ENCODE measurements at regions not wholly inside any gene's neighbourhood (a gene's known extent, or its start where the extent isn't known, plus 50 kb on each side); places are given as distances from the start of the nearest gene placed in this dataset.

GRCh38 chr3:70748593-70748992 is 436.2 kb upstream of the MDFIC2 start:
- H3K27ac ChIP-seq (replicated peaks; ENCODE audit: low read length), result no peak overlapping the region

DNA sequence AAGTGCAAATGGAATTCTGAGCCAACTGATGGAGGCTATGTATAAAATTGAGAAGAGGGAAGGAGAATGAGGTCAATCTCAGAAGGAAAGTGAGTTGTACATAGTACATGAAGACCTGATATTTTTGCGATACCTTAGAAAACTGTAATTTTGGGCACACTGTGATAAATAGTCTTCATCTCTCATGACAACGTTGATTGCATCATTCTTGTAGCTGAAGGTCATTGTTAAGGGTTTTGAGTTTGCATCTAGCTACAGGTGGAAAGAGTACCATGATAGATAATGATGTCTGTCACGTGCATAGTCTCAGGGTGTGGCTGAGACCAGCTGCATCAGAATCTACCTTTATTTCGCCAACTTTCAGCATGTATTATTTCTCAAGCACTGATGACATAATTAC is 435.4 kb upstream of the MDFIC2 start:
- no peak overlapping the region for H3K18ac ChIP-seq (ENCODE audit: low read length)
- no peak overlapping the region for H3K4ac ChIP-seq (ENCODE audit: low read length)
- no peaks in the 10 kb centered on the region for H3K36me3 ChIP-seq (replicated peaks in 1 of 2; ENCODE audit: control insufficient read depth in 2 of 2, insufficient read depth in 2 of 2, low read length in 2 of 2)
- no peak overlapping the region for H2AK5ac ChIP-seq (ENCODE audit: low read depth, low read length)
- no peak overlapping the region for H4K8ac ChIP-seq (ENCODE audit: low read depth, low read length)
- H3K4me2 ChIP-seq (ENCODE audit: insufficient read depth, low read length, poor library complexity, severe bottlenecking), result no peak overlapping the region
- H2BK120ac ChIP-seq (ENCODE audit: low read depth, low read length), result no peak overlapping the region
- H2BK12ac ChIP-seq (ENCODE audit: low read length), result no peak overlapping the region
- H3K9ac ChIP-seq (ENCODE audit: low read depth, low read length, poor library complexity), result no peak overlapping the region
- H2BK15ac ChIP-seq (ENCODE audit: low read length), result no peak overlapping the region
- DNase-seq (ENCODE audit: low spot score), result no peak
- H4K91ac ChIP-seq (ENCODE audit: low read depth, low read length, poor library complexity), result no peak overlapping the region
- no peaks in the 10 kb centered on the region for H3K9me3 ChIP-seq (replicated peaks in 1 of 2; ENCODE audit: control insufficient read depth in 2 of 2, insufficient read depth in 1 of 2, low read depth in 1 of 2, low read length in 2 of 2)
- peak overlapping the region; percentile 68 for H2AFZ ChIP-seq (ENCODE audit: low read length)
- H3K14ac ChIP-seq (ENCODE audit: low read length), result no peak overlapping the region
- WGBS, 2 donors (ENCODE audit: extremely low coverage in 2 of 2, insufficient read length in 2 of 2, insufficient replicate concordance in 1 of 2), result no CpG with 5 or more reads among the region's 4 CpGs
- no peak overlapping the region for H3K23ac ChIP-seq (ENCODE audit: low read depth, low read length, poor library complexity)
- no peak overlapping the region for H3K27ac ChIP-seq (replicated peaks; ENCODE audit: low read length)
- H3K27me3 ChIP-seq (ENCODE audit: control insufficient read depth in 3 of 3, insufficient read depth in 3 of 3, low read depth in 1 of 3, low read length in 3 of 3), result peaks cover 0 to 3% (median 0%) of the 10 kb centered on the region in 3 experiments
- H2BK5ac ChIP-seq (ENCODE audit: low read length), result no peak overlapping the region
- peaks cover 0 to 5% of the 10 kb centered on the region in 2 donors for H3K4me1 ChIP-seq (ENCODE audit: control insufficient read depth in 2 of 2, insufficient read depth in 1 of 2, low read depth in 1 of 2, low read length in 2 of 2)
- H3K79me1 ChIP-seq (ENCODE audit: low read depth, low read length), result no peaks in the 10 kb centered on the region
- H3K4me3 ChIP-seq (ENCODE audit: low read length in 2 of 2), result no peak overlapping the region

More at GRCh38 chr3:70748593-70748992, 436.2 kb upstream of the MDFIC2 start:
- Histone ChIP-seq H3K4ac (ENCODE audit: low read length) (no peak overlapping the region), H3K9me3 (replicated peaks in 1 of 2; ENCODE audit: control insufficient read depth in 2 of 2, insufficient read depth in 1 of 2, low read depth in 1 of 2, low read length in 2 of 2) (no peaks in the 10 kb centered on the region), H3K36me3 (replicated peaks in 1 of 2; ENCODE audit: control insufficient read depth in 2 of 2, insufficient read depth in 2 of 2, low read length in 2 of 2) (no peaks in the 10 kb centered on the region), H3K4me2 (ENCODE audit: insufficient read depth, low read length, poor library complexity, severe bottlenecking) (no peak overlapping the region), H2AK5ac (ENCODE audit: low read depth, low read length) (no peak overlapping the region), H4K8ac (ENCODE audit: low read depth, low read length) (no peak overlapping the region), H4K91ac (ENCODE audit: low read depth, low read length, poor library complexity) (no peak overlapping the region), H2AFZ (ENCODE audit: low read length) (peak overlapping the region; percentile 68), H3K4me3 (ENCODE audit: low read length in 2 of 2) (peak overlapping the region in 1 of 2 donors; percentile 7), H3K4me1 (ENCODE audit: control insufficient read depth in 2 of 2, insufficient read depth in 1 of 2, low read depth in 1 of 2, low read length in 2 of 2) (peaks cover 0 to 5% of the 10 kb centered on the region in 2 donors), H3K9ac (ENCODE audit: low read depth, low read length, poor library complexity) (no peak overlapping the region), H3K14ac (ENCODE audit: low read length) (no peak overlapping the region), H2BK120ac (ENCODE audit: low read depth, low read length) (no peak overlapping the region), H2BK12ac (ENCODE audit: low read length) (no peak overlapping the region), H3K79me1 (ENCODE audit: low read depth, low read length) (no peaks in the 10 kb centered on the region), H2BK5ac (ENCODE audit: low read length) (no peak overlapping the region), H3K23ac (ENCODE audit: low read depth, low read length, poor library complexity) (no peak overlapping the region), H3K27me3 (ENCODE audit: control insufficient read depth in 3 of 3, insufficient read depth in 3 of 3, low read depth in 1 of 3, low read length in 3 of 3) (peaks cover 0 to 3% (median 0%) of the 10 kb centered on the region in 3 experiments), H2BK15ac (ENCODE audit: low read length) (no peak overlapping the region), H3K18ac (ENCODE audit: low read length) (no peak overlapping the region)
- WGBS, 2 donors (ENCODE audit: extremely low coverage in 2 of 2, insufficient read length in 2 of 2, insufficient replicate concordance in 1 of 2), result no CpG with 5 or more reads among the region's 5 CpGs
- no peak for DNase-seq (ENCODE audit: low spot score)

GRCh38 chr3:70744536-70744935 is 432.1 kb upstream of the MDFIC2 start:
- H2BK5ac ChIP-seq (ENCODE audit: low read length), result no peak overlapping the region
- no peak overlapping the region for H3K18ac ChIP-seq (ENCODE audit: low read length)
- no peaks in the 10 kb centered on the region for H3K79me1 ChIP-seq (ENCODE audit: low read depth, low read length)
- no peak overlapping the region for H4K91ac ChIP-seq (ENCODE audit: low read depth, low read length, poor library complexity)
- no peak overlapping the region for H3K14ac ChIP-seq (ENCODE audit: low read length)
- no peak overlapping the region for H2BK120ac ChIP-seq (ENCODE audit: low read depth, low read length)
- no peak overlapping the region for H3K23ac ChIP-seq (ENCODE audit: low read depth, low read length, poor library complexity)
- no peak overlapping the region for H2BK12ac ChIP-seq (ENCODE audit: low read length)
- DNase-seq (ENCODE audit: low spot score), result no peak
- H3K4me1 ChIP-seq (ENCODE audit: control insufficient read depth in 2 of 2, insufficient read depth in 1 of 2, low read depth in 1 of 2, low read length in 2 of 2), result peaks cover 0 to 5% of the 10 kb centered on the region in 2 donors
- no peak overlapping the region for H3K9ac ChIP-seq (ENCODE audit: low read depth, low read length, poor library complexity)
- no peak overlapping the region for H3K4me3 ChIP-seq (ENCODE audit: low read length in 2 of 2)
- WGBS, 2 donors (ENCODE audit: extremely low coverage in 2 of 2, insufficient read length in 2 of 2, insufficient replicate concordance in 1 of 2), result no CpG with 5 or more reads among the region's 3 CpGs
- no peak overlapping the region for H2AFZ ChIP-seq (ENCODE audit: low read length)
- H3K4ac ChIP-seq (ENCODE audit: low read length), result no peak overlapping the region
- no peaks in the 10 kb centered on the region for H3K9me3 ChIP-seq (replicated peaks in 1 of 2; ENCODE audit: control insufficient read depth in 2 of 2, insufficient read depth in 1 of 2, low read depth in 1 of 2, low read length in 2 of 2)
- no peaks in the 10 kb centered on the region for H3K27me3 ChIP-seq (ENCODE audit: control insufficient read depth in 3 of 3, insufficient read depth in 3 of 3, low read depth in 1 of 3, low read length in 3 of 3)
- no peak overlapping the region for H2BK15ac ChIP-seq (ENCODE audit: low read length)
- H3K4me2 ChIP-seq (ENCODE audit: insufficient read depth, low read length, poor library complexity, severe bottlenecking), result no peak overlapping the region
- H3K27ac ChIP-seq (replicated peaks; ENCODE audit: low read length), result no peak overlapping the region
- H3K36me3 ChIP-seq (replicated peaks in 1 of 2; ENCODE audit: control insufficient read depth in 2 of 2, insufficient read depth in 2 of 2, low read length in 2 of 2), result no peaks in the 10 kb centered on the region
- no peak overlapping the region for H4K8ac ChIP-seq (ENCODE audit: low read depth, low read length)
- no peak overlapping the region for H2AK5ac ChIP-seq (ENCODE audit: low read depth, low read length)

GRCh38 chr3:70743754-70744153 is 431.3 kb upstream of the MDFIC2 start:
- Histone ChIP-seq H3K27ac (replicated peaks; ENCODE audit: low read length) (no peak overlapping the region), H2BK5ac (ENCODE audit: low read length) (no peak overlapping the region), H3K79me1 (ENCODE audit: low read depth, low read length) (no peaks in the 10 kb centered on the region), H2AFZ (ENCODE audit: low read length) (no peak overlapping the region), H4K8ac (ENCODE audit: low read depth, low read length) (no peak overlapping the region), H4K91ac (ENCODE audit: low read depth, low read length, poor library complexity) (no peak overlapping the region), H3K14ac (ENCODE audit: low read length) (no peak overlapping the region), H3K4ac (ENCODE audit: low read length) (no peak overlapping the region), H3K23ac (ENCODE audit: low read depth, low read length, poor library complexity) (no peak overlapping the region), H3K18ac (ENCODE audit: low read length) (no peak overlapping the region), H2AK5ac (ENCODE audit: low read depth, low read length) (no peak overlapping the region), H2BK120ac (ENCODE audit: low read depth, low read length) (no peak overlapping the region), H3K9ac (ENCODE audit: low read depth, low read length, poor library complexity) (no peak overlapping the region), H3K4me2 (ENCODE audit: insufficient read depth, low read length, poor library complexity, severe bottlenecking) (no peak overlapping the region), H3K4me1 (ENCODE audit: control insufficient read depth in 2 of 2, insufficient read depth in 1 of 2, low read depth in 1 of 2, low read length in 2 of 2) (peaks cover 0 to 5% of the 10 kb centered on the region in 2 donors), H3K27me3 (ENCODE audit: control insufficient read depth in 3 of 3, insufficient read depth in 3 of 3, low read depth in 1 of 3, low read length in 3 of 3) (no peaks in the 10 kb centered on the region), H2BK15ac (ENCODE audit: low read length) (no peak overlapping the region), H3K36me3 (replicated peaks in 1 of 2; ENCODE audit: control insufficient read depth in 2 of 2, insufficient read depth in 2 of 2, low read length in 2 of 2) (no peaks in the 10 kb centered on the region), H3K4me3 (ENCODE audit: low read length in 2 of 2) (no peak overlapping the region), H3K9me3 (replicated peaks in 1 of 2; ENCODE audit: control insufficient read depth in 2 of 2, insufficient read depth in 1 of 2, low read depth in 1 of 2, low read length in 2 of 2) (no peaks in the 10 kb centered on the region), H2BK12ac (ENCODE audit: low read length) (no peak overlapping the region)
- WGBS, 2 donors (ENCODE audit: extremely low coverage in 2 of 2, insufficient read length in 2 of 2, insufficient replicate concordance in 1 of 2), result no CpG with 5 or more reads among the region's 2 CpGs
- no peak for DNase-seq (ENCODE audit: low spot score)
